H1 (cell line): ENCODE measurements at regions not wholly inside any gene's neighbourhood (a gene's known extent, or its start where the extent isn't known, plus 50 kb on each side); places are given as distances from the start of the nearest gene placed in this dataset.

Experiments
- CBX8 ChIP-seq: fragments of 300-800, 300-1000 bp; sonication (generic); IDR thresholded peaks from 2 replicates; pipeline ENCODE4 v1.7.1; 2016; ENCODE audit warnings: low read depth, low read length, borderline replicate concordance
- CHD2 ChIP-seq: IDR thresholded peaks from 2 replicates; pipeline ENCODE4 v1.6.1; 2012; ENCODE audit warnings: low read length, improper control_type of control experiment
- KDM1A ChIP-seq: fragments of 200-600, 300-600 bp; sonication (generic); IDR thresholded peaks from 2 replicates; pipeline ENCODE4 v1.7.1; 2016; ENCODE audit warnings: mild to moderate bottlenecking, low read length, borderline replicate concordance
- MAFK ChIP-seq: IDR thresholded peaks from 2 replicates; pipeline ENCODE4 v1.6.1; 2012; ENCODE audit warnings: low read depth, mild to moderate bottlenecking, improper control_type of control experiment, low read length
- POLR2A ChIP-seq, 2 experiments: IDR thresholded peaks; 1 replicate in 1 of 2; 2 replicates in 1 of 2; pipeline ENCODE4 v1.6.1; 2011; ENCODE audit warnings: low read depth in 2 of 2, low read length in 2 of 2, mild to moderate bottlenecking in 2 of 2; ENCODE audit errors: control extremely low read depth in 1 of 2
- RAD21 ChIP-seq, 2 experiments: IDR thresholded peaks in 1 of 2; conservative IDR thresholded peaks in 1 of 2; 2 replicates each; pipeline ENCODE4 v1.6.1; 2011; ENCODE audit warnings: low read depth in 2 of 2, low read length in 2 of 2, improper control_type of control experiment in 1 of 2, inconsistent platforms in 1 of 2, mild to moderate bottlenecking in 1 of 2, moderate library complexity in 1 of 2
- TF ChIP-seq, protein P1 (sequence below): IDR thresholded peaks from 2 replicates; pipeline ENCODE4 v1.6.1; 2011; ENCODE audit warnings: low read depth, mild to moderate bottlenecking, low read length; ENCODE audit not compliant: insufficient read depth

DNA sequence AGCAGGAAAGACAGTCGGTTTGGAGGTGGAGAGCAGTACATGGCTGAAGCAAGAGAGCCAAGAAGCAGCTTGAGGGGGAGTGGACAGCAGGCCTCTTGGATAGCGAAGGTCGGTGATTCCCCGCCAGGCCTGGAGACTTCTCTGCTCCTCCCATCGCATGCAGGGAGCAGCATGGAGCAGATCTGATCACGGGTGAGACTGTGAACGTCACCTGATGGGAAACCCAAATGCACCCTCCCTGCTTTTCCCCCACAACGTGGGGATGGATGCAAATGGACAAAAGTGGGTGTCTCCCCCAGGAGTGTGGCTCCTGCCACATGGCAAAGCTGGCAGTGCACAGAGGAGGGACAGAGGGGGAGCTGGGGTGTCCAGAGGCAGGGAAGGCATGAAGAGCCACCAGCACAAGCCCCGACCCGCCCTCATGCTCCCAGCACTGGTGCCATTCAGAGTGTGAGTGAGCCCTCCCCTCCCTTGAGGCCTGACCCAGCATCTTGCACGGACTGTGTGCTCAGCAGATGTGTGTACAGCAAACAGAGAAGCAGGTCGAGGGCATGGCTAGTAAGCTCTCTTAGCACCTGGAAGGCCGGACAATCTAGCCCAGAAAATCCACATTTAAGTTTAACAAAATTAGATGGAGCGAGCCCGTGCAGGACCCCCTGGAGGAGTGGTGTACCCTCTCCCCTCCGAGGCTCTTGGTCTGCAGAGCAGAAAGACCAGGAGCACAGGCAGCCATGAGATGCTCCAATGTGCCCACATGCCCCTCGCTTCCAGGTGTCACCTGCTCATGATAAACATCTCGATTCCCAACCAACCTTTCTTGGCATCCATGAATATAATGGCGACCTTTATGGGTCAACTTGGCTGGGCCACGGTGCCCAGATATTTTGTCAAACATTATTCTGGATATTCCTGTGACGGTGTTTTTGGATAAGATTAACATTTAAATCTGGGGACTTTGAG, 661.7 kb downstream of the TBC1D22A start (continued):
- TF ChIP-seq RAD21 (IDR thresholded peaks at IDR 0.05 in 1 of 2, conservative IDR thresholded peaks at IDR 0.05 in 1 of 2; ENCODE audit: low read depth in 2 of 2, low read length in 2 of 2) (no peak), CBX8 (no peak), MAFK (no peak), POLR2A (IDR thresholded peaks at IDR 0.05; ENCODE audit: control extremely low read depth in 1 of 2, low read depth in 2 of 2, low read length in 2 of 2) (no peak), KDM1A (no peak), CHD2 (no peak)
- TF ChIP-seq, protein P1, sequence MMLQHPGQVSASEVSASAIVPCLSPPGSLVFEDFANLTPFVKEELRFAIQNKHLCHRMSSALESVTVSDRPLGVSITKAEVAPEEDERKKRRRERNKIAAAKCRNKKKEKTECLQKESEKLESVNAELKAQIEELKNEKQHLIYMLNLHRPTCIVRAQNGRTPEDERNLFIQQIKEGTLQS, result no peak
- TF ChIP-seq, all 59 proteins: peak for 0
